HG02610 (cell line): ENCODE measurements at regions not wholly inside any gene's neighbourhood (a gene's known extent, or its start where the extent isn't known, plus 50 kb on each side); places are given as distances from the start of the nearest gene placed in this dataset.
A peak's percentile ranks its signal among the peaks of the same experiment; 100 is the strongest.

ENCODE experiments used
- ATAC-seq: cut with Tn5 transposase; IDR thresholded peaks from one replicate; pipeline ENCODE4 v1.9.1; 2021; ENCODE audit warnings: mild to moderate bottlenecking, moderate library complexity; ENCODE audit not compliant: unreplicated experiment

DNA sequence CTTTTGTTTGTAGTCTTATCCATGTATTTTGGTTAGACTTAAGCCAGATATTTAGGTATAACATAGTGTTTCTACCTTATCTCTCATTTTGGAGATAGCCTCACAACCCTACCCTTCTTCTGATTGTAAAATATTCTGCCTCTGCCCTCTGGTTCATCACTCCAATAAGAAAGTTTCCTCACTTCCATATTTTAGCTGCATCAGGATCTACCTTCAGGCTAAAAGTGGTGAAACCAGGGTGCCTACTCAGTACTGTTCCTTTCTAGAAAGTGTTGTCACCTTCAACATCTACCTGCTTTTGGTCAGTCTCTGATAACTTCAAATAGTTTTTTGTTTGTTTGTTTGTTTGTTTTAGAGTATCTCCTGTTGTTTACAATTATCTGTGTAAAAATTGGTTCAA lies 294.6 kb downstream of the ANXA1 start:
- no peak for ATAC-seq

DNA sequence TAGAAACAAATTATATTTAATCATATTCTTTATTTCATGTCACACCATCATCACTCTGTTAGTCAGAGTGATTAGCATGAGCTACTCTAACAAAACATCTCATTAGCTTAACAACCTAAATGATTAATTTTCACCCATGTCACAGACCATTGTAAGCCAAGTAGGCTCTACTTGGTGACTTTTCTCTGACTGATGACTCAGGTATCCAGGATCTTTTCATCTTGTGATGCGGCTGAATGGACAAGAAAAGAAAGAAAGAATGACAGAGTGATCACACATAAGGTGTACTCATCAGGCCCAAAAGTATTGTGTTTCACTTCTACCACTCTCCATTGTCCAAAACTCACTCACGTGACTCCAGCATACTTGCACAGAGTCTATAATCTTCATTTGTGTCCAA lies 299.3 kb downstream of the ANXA1 start:
- no peak for ATAC-seq

DNA sequence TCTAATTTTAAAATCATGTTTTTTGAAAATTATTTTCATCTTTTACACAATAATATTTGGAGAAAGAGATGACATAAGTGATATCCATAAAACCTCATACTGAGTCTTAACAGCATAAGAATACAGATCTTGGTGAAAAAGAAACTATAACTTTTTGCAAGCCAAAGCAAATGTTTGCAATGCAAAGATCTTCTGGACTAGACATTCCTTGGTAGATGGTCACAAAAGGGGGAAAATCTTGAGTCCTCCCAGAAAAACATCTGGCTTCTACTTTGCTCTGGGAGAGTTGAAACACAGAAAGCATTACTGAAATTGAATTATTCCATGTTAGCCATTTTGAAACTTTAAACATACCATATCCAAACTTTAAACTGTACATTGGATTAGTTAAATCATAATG lies 308.2 kb downstream of the ANXA1 start:
- ATAC-seq, result no peak

DNA sequence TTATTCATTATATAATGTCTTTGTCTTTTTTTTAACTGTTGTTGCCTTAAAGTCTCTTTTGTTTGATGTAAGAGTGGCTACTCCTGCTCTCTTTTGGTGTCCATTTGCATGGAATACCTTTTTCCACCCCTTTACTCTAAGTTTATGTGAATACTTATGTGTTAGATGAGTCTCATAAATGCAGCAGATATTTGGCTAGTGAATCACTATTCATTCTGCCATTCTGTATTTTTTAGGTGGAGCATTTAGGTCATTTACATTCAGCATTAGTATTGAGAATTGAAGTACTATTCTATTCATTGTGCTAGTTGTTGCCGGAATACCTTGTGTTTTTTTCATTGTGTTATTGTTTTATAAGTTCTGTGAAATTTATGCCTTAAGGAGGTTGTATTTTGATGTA lies 317.1 kb downstream of the ANXA1 start:
- no peak for ATAC-seq

DNA sequence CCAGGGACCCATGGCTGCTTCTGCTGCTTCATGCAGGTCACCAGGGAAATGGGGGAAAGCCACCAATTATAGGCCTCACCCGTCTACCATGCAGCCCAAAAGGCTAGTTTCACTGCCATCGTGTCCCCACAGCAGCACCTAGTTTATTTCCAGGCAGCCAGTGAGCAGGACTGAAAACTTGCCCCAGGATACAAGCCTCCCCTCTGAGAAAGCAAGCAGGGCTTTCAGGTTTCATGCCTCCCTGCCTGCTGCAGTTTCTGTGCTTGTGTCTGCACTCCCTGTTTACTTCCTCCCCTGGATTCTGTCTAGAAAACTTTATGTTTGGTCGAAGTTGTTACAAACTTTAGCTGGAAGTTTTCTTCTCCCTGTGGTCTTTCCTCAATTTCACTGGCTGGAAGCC lies 319.1 kb downstream of the ANXA1 start:
- ATAC-seq, result no peak

DNA sequence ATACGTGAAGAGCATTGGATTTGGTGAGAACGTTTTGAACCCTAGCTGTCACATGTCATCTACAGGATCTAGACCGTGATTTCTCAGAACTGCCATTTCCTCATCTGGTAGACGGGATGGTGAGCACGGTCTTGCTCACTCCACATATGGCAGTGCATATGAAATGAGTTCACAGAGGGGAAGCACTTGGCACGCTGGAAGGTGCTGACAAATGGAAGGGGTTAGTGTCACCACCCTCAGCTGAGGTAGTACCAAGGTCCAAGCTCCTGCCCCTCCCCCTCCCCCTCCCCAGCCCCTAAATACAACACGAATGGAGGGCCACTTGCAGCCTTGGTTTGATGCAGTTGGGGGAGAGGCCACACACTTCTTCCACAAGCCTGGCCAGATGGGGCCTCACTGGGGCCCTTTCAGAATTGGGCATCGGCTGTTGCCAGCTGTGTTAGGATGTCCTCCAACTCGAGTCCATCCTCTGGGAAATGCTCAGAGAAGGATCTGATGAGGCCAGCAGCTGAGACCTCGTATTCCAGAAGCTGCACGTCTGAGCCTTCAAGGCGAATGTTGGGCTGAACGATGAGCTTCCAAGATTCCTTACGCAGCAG lies 322.4 kb downstream of the ANXA1 start:
- ATAC-seq, result no peak

DNA sequence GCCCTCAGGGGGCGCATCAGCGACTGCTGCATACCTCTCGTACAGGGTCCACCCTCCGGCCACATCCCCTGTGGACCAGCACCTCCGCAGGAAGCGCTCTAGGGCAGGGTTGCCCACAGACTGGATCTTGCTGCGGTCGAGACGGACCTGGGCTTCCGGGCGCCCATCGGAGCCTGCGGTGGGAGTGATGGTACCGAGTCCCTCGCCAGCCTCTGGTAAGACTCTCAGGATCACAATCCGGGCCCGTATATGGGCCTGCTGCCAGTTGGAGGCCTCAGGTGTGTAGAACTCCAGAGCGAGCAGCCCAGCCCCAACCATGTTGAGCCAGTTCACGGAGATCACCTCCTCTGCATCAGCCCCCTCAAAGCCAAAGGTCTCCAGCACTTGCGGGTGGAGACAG lies 323.0 kb downstream of the ANXA1 start:
- ATAC-seq, result no peak

DNA sequence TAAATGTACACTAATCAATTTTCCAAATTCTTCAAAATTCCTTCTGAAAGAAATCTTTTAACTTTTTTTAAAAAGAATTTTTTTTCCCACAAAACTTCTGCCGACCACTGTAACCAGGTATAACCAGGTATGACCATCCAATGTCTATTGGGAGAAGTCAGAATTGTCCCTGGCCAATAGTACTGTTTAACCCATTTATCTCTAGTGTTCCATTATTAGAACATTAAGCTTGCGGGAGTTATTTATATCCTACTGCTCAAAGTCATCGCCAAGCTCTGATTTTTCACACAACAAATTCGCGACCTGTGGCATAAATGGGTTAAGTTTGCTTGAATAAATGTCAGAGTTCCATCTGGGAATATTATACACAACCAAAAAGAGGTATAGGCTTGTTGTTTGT lies 343.2 kb downstream of the ANXA1 start:
- ATAC-seq, result no peak

DNA sequence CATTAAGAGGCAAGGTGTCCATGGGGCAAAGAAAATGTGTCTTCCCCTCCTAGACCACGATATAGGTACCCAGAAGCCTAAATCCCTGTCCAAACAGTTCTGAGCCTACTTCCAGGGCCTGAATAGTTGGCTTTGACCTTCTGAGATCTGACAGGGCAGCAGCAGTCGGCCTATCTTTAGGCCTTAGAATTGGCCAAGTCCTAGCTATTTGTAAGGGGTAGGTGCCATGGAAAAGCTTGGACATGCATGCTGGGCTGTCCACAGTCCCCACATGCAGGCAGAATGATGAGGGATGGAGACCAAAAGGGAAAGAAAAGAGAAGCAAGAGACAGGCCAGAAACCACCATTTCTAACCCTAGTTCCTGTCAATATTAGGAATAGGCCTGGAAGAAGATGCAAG lies 346.1 kb downstream of the ANXA1 start:
- no peak for ATAC-seq

DNA sequence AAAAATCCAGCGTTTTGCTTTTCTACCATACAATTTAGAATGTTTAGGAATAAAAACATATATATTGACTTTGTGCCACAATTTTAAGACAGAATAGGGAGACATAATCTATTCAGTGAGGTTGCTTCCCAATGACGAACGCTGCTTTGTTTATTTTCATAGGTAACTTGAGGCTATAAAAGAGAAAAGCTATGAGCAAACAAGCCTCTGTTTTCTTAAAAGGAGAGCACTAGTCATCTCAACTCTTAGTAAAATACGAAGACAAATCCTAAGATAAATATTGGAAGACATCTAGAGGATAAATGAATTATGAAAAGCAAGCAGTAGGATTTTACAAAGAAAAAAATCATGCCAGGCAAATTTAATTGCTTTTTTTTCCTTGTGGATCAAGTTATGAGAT lies 363.6 kb downstream of the ANXA1 start:
- ATAC-seq, result no peak

DNA sequence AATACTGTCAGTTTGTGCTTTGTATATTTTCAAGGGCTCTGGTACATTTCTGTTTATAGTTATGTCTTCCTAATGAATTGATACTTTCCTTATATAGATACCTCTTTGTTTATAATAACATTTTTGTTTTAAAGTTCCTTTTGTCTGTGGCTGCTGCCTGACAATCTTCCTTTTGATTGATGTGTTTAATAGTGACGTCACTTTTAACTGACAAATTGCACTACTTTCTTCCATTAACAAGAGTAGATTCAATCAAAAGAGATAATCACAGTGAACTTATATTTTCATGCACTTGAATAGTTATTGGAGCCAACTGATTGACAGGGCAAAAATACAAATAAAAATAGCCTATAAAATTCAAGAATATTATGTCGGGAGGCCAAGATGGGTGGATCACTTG lies 371.7 kb downstream of the ANXA1 start:
- ATAC-seq, result no peak

DNA sequence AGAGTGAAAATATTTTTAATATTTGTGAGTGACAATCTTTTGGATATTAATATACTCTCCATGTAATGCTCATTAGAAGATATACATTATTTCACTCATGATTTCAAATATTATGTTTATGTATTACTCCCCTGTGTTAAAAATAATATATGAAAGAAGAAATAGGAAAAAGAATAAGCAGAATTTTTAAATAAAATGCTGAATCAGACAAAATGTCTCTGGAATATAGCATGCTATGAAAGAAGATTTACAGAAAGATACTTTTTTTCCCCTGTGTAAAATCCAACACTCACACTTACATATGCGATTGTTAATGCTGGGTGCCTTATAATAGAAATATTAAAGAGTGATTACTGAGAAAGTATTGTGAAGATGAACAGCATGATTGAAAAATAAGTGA lies 373.7 kb downstream of the ANXA1 start:
- no peak for ATAC-seq

DNA sequence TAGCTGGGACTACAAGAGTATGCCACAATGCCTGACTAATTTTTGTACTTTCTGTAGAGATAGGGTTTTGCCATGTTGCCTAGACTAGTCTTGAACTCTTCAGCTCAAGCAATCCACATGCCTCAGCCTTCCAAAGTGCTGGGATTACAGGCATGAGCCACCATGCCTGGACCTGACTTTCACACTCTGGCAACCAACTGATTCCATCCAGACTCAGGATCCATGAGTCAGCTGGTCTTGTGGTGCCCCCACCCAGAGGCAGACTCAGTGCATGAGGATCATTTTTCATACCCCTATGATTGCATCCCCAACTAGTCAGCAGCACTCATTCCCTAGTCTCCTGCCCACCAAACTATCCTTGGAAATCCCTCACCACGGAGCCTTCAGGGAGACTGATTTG lies 375.9 kb downstream of the ANXA1 start:
- ATAC-seq, result no peak

DNA sequence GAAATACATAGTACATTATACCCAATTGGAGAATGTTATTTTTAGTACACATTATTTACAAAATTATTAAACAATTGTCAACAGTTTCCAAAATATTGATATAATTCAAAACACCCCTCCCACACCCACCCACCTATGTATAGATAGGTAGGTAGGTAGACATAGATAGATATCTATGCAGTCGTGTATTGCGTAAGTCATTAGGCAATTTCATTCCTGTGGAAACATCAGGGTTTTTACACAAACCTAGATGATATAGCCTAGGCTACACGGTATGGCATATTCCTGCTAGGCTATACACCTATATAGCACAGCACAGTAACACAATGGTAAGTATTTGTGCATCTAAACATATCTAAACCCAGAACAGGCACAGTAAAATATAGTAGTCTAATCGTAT lies 377.3 kb downstream of the ANXA1 start:
- ATAC-seq, result no peak

DNA sequence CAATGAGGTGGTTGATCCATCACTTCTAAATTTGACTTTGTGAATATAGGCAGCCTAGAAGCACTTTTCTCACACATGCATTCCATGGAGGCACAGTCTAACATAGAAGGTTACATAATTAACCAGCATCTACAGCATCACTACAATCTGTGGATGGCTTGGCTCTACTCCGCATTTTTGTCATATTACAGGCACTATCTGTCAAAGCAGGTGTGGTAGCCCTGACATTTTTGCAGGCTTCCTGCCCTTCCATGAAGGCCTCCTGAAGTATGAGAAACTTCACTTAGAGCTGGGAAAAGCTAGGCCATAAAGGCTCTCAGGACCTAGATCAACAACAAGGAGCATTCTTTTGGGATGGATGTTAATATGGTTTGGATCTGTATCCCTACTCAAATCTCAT lies 378.0 kb downstream of the ANXA1 start:
- no peak for ATAC-seq

DNA sequence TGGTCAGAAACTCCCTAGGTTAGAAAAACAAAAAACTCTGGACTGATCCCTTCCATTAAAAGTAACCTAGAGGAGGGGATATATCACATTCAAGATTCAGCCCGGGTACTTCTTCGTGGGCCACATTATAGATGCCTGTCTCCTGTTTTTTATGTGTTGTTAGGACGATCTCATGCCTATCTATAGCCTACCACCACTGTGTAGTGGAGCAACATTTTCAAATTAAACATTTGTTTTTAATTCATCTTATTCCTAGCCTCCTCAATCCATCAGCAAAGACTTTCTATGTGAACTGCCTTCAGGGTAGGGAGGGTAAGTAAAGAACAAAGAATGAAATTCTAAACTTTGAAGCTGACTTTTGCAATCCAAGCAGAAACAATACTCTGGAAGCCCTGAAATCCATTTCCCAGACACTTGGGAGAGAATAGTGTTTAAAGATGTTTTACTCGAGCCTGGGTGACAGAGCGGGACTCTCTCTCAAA lies 379.4 kb downstream of the ANXA1 start:
- ATAC-seq, result no peak

DNA sequence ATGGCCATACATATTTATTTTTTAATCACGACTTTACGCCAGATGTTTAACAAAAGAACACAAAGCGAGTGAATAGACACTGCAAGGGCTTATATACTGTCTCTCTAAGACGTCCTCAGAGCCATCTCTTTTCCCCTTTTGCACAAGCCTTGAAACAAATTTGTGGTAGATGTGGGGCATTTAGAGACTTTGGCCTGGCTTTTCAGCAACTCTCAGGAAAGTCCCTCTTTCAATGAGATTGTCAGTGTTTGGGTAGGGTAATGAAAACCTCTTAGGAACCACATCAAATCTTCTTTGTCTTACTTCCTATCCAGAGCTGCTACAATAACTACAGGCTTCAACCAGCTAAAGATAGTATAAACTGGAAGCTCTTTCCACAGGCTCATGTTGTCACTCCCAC lies 380.0 kb downstream of the ANXA1 start:
- ATAC-seq, result peak; percentile 87

DNA sequence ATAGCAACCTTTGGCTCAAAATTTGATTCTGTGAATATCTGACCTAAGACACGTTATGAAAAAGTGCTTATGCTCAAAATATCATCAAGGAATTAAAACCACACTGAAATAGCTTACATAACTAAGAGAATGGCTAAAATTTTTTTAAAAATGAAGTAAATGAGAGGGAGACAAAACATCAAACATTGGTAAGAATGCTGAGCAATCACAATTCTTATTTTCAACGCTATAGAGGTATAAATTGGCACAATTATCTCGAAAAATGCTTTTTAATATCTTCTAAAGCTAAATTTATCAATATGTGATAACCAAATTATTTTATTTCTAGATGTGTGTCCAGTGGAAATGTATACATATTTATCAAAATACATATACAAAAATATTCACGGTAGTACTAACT lies 381.3 kb downstream of the ANXA1 start:
- ATAC-seq, result no peak

DNA sequence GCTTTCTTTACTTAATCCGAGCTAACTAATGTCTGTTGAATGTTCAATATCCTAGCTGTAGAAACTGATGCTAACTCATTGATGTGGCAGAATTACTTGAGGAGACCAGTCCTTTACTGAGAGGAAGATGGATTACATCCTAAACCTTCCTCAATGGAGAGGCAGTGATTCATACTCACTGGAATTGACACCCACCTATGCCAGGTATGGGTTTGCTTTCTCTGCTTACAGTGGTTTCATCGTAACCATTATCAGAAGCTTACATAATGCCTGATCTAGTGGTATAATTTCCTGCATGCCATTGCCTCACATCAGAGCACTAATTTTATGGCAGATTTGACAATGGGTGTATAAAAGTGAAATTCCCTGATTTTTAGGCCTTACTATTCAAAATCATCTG lies 384.7 kb downstream of the ANXA1 start:
- no peak for ATAC-seq

DNA sequence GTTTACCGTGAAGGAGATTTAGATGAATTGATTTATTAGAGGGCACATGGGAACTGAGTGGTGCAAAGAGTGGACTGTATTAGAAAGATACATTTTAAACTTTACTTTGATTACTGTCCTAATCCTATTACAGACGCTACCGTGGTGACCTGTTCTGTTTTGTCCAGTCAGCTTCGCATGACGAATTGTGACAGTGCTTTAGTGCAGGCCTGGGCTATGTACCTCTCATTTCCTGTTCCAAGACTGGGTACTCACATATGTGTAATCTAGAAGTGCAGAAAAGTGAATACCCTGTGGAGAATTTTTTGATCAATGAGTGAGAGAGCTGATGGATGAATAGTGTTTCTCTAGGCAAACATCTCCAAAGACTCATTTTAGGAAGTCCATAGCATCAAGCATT lies 385.9 kb downstream of the ANXA1 start:
- no peak for ATAC-seq

DNA sequence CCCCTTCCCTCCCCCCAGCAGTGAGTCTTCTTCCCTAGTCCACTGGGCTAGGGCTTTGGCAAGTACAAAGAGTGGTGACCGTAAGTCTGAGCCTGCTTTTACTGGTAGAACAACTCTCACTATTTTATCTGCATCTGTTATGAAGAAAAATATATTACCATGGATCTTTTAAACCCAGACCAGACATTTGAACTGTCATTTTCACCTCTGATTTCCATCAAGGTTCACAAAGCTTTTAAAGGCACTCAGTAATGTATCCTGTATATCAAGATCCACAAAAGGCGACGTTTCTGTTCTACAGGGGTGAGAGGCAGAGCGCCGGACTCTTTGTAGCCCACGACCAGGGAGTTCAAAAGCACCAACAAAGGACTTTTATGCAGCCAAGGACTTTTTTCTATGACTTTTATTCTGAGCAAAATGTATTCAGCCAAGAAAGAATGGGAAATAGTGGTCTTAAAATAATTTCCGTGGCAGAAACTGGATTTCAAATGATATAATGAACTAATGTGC lies 388.3 kb downstream of the ANXA1 start:
- no peak for ATAC-seq

DNA sequence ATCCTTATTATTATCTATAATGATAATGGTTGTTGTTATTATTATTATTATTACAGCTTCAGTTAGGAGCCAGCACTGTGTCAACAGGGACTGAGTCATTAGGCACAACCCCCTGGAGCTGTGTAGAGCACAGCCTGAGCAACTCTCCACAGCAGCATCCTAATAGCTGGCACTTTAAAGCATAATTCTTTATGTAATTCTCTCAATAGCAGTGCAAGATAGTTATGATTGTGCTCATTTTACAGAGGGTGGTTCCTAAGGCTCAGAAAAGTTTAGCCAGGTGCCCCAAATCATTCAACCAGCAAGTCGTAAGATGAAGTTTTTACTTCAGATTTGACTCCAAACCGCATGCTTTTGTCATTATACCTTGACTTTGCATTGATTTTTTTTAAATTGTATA lies 390.3 kb downstream of the ANXA1 start:
- peak; percentile 73 for ATAC-seq

DNA sequence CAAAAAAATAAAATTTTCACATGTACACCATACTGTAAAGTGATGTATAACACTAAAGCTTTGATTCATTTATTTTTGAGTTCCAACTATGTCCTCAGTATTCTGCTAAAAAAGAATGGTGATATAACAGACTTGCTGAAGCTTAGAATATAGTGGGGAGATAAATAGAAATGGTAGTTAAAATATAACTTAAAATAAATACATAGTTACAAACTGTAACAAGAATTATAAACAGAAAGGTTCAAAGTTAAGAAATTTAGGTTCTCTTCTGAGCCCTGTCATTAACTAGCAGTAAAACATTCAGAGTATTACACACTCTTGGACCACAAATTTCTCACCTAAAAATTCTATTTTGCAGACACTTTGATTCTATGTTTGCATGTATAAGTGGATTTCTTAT lies 392.1 kb downstream of the ANXA1 start:
- ATAC-seq, result no peak
